Activated T-helper 9 cell treated with anti-CD3 and anti-CD28 coated beads, Interleukin-2, amount 50 U/mL, for 16 hours (primary cell): ENCODE measurements at regions not wholly inside any gene's neighbourhood (a gene's known extent, or its start where the extent isn't known, plus 50 kb on each side); places are given as distances from the start of the nearest gene placed in this dataset.

Experiments
- DNase-seq: peaks from one replicate; pipeline ENCODE4 v3.0.0-alpha.2; 2020; ENCODE audit warnings: low read depth

DNA sequence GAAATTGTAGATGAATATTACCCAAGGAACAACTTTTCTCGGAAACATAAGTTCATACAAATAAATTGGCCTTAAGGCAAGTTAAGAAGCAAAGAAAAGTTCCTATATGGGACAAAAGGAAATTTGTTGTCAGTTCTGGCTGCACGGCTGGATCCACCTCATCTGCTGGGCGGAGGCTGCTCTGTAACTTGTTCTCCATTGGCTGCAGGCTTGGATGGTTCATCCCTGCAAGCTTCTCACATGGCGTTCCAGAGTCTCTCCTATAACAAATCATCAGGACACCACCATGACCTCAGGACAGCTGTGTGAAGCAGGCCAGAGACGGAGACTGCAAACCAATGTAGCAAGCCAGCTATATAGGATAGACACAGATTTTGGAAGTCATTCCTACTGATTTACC, 81.4 kb upstream of the DAB2 start:
- no peak for DNase-seq

DNA sequence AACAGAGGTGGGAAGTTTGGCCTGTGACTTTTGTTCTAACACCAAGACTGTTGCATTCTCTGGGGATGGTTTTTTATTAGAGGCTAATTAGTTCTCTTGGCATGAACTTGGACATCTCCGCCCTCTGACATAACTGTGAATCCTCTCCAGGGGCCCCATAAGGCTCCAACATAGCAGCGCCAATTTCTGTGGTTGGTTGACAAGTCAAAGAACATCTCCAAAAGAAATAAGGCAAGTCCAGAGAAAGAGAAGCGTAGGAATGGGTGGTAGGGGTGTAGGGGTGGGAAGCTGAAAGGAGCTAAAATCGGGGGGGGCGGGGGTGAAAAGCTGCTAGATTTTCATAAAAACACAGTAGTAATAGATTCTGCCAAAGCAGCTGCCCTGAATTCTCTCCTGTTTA, 81.0 kb upstream of the DAB2 start:
- no peak for DNase-seq

DNA sequence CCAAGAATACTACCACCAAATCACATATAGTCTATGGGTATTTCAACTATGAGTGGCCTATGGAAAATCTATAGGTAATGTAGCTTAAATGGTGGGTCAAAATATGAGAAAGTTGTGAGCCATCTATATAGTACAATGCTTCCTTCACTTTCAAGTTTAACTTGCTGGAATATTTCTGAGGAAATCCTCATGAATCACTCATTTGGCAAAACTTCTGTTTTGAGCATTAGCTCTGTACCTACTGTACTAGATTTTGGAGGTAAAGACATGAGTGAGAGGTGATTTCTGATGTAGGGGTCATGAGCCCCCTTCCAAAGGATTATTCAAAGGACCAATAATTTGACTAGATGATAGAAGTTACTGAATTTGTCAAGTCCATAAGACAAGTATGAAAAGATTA, 80.6 kb upstream of the DAB2 start:
- DNase-seq, result no peak

DNA sequence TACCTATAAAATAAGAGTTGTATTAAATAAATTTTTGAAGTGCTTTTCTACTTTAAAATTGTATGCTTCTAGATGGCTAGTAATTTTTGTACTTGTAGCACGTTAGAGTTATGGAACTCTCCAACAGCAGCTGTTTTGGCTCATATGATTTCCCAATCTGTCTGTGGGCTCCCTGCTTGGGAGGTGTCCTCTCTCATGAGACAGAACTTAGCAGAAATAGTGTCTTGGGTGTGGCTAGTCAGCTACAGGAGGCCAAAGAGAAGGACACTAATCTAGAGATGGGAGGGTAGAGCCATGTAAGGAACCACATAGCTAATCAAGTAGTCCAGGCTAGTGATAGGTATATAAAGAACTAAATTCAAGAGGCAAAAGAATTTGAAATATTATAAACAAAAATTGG, 78.4 kb upstream of the DAB2 start:
- no peak for DNase-seq

DNA sequence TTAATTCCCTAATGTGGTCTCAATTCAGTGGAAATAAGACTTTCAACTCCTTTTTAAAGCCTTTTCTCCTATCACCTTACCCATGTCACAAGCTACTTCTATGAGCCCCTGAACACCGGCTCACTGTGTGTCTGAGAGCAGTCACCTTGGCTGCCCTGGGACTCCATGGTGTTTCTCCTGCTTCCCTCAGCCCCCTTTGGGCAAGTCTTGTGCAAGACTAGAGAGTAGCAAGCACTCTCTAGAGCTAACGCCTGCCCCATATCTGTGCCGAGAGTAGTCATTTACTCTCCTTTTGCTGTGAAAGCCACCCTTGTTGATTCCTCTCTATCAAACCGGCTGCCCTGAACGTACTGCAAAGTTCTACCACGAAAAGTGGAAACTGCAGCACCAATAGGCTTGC, 77.9 kb upstream of the DAB2 start:
- DNase-seq, result no peak

DNA sequence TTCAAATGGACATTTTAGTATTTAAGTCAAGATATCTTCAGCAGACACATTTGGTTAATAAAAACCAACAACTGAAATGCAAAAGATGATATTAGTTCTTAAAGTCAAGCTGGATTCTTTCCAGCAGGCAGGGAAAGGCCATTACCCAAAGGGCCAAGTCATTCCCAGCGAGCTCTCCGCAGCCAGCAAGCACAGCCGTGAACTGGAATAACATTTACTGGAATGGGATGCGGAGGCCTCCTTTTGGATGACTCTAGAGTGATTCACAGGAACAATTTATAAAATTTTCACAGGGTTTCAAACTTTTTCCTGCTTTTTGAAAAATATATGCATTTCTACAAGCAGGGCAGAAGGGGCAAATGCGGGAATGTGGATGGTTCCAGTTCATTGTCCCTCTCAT, 76.6 kb upstream of the DAB2 start:
- DNase-seq, result no peak

DNA sequence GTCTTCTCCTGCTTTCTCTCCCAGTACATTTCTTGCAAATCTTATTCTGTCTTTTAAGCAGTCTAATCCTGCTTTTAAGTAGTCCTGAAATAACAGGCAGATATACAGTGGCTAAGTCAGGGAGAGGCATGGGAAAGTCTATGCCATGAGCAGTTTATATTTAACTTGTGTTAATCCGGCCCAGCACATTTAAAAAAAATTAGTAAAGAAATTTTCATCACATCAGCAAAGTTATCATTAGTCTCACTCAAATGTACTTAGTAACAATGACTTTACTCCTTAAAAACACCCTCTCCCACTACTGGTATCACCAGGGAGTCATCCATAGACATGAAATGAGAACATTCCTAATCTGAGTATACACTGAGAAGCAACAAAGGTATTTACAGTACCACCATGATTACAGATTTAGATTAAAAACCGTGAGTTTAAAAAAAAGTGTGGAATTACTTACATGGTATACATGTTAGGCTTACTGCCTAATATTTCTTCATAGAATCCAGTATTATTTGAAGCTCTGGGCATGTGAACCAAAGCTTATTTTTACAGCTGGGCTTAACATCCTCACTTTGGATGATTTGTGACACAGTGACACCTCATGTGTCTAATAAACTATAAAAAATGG, 75.9 kb upstream of the DAB2 start:
- DNase-seq, result no peak

DNA sequence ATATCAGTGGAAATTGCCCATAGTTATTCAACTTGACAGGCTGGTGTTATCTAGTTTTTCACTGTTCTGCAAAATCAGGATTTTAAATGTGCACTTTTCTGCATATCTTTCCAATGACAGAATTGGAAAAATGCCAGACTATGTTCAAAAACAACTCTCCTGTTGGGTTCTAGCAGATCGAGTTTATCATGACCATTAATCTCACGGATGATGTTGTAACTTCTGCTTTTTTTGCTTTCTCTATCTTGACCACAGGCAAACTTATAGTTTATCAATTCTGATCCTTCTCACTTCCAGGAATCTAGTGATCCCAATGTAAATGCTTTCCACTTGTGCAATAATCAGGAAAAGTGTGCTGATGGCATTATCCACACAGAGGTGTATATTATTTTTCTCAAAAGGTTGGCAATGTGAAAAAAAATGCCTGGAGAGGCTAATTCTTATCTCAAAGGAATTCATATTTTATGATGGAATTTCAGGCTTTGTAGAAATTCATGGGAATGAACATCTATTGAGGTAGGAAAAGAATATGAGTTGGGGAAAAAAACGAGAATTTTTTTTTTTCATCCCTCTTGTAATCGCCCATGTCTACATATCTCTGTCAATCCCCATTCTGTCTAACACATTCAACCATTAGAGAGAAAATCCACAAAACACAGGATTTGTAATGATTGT, 73.6 kb upstream of the DAB2 start:
- DNase-seq, result no peak

DNA sequence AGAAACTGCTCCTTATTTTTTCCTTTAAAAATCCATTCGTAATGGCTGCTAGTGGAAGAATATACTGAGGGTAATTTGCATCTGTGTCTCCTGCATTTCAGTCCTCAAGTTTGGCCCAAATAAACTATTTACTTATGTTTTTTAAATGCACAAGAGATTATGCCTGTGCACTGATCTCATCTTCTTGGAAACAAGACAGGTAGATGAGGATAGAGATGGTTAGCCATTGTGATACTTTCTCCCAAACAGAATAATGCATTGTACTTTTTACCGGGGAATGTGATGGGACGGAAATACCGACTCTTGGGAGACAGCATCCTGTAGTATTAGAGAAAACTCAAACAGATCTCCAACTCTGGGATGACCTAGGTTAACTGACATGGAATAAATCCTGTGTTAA, 72.5 kb upstream of the DAB2 start:
- DNase-seq, result no peak

DNA sequence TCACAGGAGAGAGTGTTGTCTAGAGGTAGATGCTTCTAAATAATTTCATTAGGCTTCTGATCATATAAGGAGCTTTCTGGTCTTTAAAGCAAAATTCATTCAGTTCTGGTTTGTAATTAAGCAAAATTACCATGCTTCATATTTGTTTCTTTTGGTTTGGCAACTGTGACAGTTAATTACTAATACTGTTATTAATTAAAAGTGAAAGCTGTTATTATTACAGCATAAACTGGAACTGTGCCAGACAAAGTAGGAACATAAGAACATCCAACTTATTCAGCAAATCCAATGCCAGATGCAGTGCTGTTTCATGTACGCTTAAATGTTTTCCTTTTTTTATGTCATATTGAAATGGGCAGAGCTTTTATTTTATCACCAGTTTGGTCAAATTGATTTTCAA, 70.4 kb upstream of the DAB2 start:
- DNase-seq, result no peak

DNA sequence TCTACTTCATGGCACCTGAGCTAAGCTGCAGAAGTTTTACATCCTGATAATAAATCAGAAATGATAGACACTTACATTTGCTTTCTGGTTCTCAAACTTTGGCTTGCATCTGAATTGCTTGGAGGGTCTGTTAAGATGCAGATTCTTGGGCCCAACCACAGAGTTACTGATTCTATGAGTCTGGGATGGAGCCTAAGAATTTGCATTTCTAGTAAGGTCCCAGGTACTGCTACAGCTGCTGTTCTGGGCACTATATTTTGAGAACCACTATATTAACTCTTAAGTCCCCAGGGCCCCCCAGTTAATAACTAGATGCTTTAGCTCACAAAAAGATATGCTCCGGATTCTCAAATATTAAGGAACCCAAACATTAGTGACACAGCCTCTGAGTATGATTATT, 69.8 kb upstream of the DAB2 start:
- no peak for DNase-seq

DNA sequence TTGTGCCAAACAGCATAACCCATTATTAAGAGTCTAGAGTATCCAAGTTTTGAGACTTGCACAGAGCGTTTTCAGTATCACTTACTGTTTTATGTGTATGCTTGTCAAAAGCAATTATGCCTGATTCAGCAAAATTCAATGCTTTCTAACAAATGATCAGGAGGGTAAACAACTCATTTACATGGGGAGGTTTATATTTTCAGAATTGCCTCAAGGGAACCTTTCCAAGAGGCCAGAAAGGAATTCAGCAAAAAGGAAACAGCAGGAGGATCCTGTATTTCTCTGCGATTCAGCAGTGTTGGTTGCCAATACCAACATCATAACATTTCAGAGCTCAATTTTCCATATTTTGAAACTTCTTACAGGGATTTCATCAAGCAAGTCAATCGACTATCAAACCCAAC, 69.3 kb upstream of the DAB2 start:
- no peak for DNase-seq

DNA sequence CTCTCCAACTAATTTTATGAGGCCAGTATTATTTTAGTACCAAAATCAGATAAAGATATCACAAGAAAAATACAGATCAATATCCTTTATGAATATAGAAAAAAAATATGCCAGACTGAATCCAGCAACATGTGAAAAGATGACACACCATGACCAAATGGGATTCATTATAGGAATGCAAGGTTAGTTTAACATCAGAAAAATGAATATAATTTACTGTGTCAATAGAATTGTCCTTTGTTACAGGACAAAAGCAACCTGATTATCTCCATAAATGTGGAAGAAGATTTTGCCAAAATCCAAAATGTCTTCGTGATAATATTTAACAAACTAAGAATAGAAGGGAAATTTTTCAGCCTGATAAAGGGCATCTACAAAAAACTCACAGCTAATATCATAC, 66.4 kb upstream of the DAB2 start:
- no peak for DNase-seq

DNA sequence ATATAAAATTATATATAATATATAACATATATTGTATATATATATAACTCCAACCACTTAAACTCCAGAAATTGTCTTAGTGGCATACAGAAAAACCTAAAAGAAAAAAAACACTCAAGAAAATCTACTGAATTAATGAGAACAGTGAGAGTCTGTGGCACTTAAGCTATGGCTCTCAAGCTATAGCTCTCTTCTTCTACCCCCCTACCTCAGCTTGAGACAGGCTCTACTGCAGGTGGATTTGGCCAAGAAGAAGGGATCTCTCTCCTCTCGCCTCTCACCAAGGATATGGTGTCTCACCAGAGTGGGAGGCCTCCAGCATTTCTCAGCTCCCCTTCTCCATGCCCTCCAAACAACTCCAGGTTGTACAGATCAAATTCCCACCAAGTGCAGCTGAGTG, 64.5 kb upstream of the DAB2 start:
- no peak for DNase-seq

DNA sequence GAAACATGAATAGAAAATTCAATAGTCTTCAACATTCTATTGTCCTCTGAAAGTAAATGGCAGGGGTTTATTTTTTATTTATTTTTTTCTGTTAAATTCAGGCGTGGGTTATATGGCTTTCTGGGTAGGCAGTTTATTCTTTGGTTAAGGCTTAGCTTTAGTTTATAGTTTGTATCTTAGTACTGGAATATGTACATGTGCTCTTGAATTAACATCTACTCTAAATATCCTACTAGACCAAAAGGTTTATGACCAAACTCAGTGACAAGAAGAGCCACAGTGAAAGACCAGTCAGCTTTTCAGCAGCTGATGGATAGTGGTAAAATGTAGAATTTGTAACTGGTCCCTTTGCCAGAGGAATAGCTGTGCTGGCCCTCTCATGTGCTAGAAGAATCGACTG, 62.0 kb upstream of the DAB2 start:
- no peak for DNase-seq

DNA sequence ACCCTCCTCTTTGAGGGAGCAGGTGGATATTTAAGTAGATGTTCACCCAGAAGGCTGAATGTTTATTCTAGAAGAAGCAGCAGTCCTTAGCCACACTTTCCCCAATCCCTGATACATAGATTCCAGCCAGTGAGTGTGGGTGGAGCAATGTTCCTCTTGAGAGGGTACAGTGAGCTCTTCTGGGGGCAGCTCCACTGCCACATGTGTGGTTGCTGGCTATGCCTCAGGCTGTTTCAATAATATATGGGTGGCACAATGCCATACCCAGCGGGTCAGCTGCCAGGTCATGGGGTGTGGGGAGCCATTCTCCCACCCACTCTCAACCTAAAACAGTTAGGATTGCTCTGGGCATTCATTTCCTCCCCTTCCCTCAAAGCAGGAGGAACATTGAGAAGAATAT, 61.6 kb upstream of the DAB2 start:
- DNase-seq, result no peak

DNA sequence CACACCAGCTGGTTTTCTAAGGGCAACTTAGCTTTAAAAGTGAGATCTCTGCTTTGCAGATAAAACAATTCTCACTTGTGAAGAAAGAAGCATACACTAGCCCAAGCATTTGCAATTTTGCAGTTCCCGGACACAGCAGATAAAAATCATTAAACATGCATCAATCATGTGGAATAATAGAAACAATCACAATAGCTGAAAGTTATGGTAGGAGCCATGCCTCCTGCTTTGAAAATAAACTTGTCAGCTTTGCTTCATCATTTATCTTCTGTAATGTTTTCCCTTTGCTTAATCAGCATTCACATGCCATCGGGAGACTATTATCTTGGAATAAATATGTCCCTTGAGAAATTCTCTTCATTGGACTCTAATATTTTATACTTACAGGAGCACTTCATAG, 60.3 kb upstream of the DAB2 start:
- no peak for DNase-seq

DNA sequence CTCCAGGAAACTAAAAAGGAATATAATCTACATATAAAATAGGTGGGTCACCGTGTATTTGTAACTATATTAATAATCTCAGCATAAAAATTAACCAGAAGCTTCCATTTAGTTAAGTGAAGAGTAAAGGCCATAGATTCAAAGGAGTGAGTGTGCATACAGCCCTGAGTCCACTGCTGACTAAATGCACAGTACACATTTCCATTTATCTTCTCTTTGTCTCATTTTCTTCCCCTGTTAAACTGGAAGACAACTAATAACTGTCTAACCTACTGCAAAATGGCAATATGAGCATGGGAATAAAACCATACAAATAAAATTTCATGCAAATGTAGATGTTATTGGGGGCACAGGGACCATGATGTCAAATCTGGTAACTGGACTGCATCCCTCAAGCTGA, 59.9 kb upstream of the DAB2 start:
- DNase-seq, result no peak

DNA sequence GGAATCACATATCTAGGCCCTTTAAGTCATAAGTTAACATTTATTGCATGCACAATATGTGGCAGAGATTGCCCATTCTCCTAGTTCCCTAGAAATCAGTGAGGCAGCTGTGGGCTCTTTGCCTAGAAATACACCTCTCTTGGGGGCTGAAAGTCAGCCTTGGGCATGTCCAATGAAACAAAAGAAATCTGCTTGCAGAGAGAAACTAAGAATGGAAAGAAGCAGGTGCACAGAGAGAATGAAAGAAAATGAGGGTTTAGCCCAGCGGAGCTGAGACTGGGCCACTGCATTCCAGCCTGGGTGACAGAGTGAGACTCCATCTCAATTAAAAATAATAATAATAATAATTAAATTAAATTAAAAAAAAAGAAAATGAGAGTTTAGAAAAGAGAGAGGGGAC, 57.3 kb upstream of the DAB2 start:
- DNase-seq, result no peak

DNA sequence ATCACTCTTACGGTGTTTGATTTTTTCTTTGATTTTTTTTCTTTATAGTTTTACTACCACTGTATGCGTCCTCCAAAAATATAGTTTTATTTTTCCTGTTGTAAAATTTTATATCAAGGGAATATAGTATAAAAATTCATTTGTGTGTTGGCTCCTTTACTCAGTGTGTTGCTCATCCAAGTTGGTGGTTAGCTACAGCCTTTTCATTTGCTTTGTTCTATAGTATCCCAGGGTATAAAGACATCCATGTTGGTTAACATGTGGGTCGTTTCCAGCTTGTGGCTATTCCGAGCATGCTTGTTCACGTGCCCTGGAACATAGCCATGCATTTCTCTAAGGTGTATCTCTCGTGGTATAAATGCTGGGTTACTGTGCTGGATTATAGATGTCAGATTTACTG, 54.8 kb upstream of the DAB2 start:
- no peak for DNase-seq

DNA sequence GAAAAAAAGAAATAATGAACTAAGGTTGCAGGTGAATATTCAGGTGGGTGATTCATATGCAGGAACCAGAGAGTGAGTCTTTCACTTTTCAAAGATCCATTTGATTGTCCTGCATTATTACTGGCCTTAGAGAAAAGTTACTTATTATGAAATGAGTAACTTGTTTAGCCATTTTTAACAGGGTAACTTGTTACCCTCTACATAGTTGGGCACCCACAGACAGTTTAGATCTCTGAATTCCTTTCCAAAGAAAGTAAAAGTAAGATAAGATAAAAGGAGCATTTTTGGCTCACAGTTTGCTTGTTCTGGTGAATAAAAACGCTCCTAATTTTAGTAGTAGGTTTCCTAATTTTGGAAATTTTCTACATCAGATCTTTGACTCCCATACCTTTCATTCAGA, 54.1 kb upstream of the DAB2 start:
- DNase-seq, result no peak

DNA sequence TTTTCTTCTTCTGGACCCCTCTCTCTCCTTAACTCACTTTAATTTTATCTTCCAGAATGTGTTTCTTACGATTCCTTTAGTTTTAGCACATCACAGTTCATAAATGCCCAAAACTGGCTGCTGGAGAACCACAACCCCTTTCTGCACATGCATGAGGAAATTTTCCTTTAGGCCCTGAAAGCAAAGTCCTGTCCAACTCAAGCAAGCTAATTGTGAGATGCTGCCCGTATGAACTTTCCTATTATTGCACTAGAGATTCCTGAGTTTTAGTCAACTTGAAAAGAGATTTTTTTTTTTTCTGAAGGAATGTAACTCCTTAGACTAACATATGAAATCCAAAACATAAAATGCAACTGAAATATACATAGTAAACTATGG, 52.1 kb upstream of the DAB2 start:
- no peak for DNase-seq

DNA sequence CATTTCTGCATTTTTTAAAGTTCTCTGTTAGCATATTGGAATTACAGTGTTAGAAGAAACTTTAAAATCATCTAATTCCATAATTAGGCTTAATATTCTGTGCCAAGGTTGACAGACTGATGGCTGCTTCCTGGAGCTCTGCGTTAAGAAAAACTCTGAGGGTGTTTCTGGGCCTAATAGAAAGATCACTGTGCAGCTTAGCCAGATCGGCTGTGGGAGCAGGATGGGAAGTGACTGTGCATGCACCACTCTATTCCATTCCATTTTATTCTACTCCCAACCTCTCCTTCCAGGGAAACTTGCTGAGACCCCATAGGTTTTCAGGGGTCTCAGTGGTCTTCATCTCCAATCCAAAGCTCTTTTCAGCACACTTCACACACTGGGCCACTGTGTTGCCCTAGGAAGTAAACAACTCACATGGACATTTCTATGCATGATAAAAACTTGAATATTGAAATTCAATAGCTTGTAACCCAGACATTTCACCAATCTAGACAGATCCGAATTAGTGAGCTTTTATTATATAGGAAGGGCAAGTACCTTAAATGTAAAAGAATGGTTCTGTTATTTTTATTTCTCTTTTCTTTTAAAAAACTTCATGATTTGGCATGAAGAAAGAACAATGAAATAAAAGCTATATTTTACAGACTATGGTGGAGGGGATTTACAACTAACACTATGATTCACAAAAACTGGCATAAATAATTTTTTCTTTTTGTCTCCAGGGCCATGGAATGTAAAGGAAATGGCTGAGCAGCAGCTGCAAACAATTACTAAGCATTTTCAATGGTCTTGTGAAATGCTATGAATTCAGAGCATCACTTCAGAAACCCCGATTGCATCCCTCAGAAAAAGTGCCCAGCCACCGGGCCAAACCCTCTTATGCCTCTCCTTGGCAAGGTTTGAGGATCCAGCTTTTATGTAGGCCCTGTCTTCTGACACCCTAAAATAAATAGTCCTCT, 51.4 kb upstream of the DAB2 start:
- DNase-seq, result no peak
